Trophoblast cell (in vitro differentiated cells and primary cell): ENCODE measurements at regions not wholly inside any gene's neighbourhood (a gene's known extent, or its start where the extent isn't known, plus 50 kb on each side); places are given as distances from the start of the nearest gene placed in this dataset.

Source experiments
- DNase-seq, 2 donors: peaks; one replicate each; pipeline ENCODE4 v3.0.0-alpha.2; 2016
- H2AFZ ChIP-seq: 2 replicates; pipeline ENCODE4 v1.6.1; 2013; ENCODE audit warnings: low read length, moderate library complexity, mild to moderate bottlenecking; ENCODE audit not compliant: insufficient read depth, poor library complexity
- H2AK5ac ChIP-seq: 2 replicates; pipeline ENCODE4 v1.6.1; 2013; ENCODE audit warnings: mild to moderate bottlenecking, low read length
- H2BK120ac ChIP-seq: 2 replicates; pipeline ENCODE4 v1.6.1; 2013; ENCODE audit warnings: low read length, mild to moderate bottlenecking, moderate library complexity; ENCODE audit not compliant: insufficient read depth, poor library complexity
- H2BK12ac ChIP-seq: 2 replicates; pipeline ENCODE4 v1.6.1; 2013; ENCODE audit warnings: mild to moderate bottlenecking, low read length, moderate library complexity
- H2BK5ac ChIP-seq: 2 replicates; pipeline ENCODE4 v1.6.1; 2013; ENCODE audit warnings: low read length, low read depth, moderate library complexity, mild to moderate bottlenecking; ENCODE audit not compliant: poor library complexity
- H3K14ac ChIP-seq: 2 replicates; pipeline ENCODE4 v1.6.1; 2013; ENCODE audit warnings: mild to moderate bottlenecking, low read length
- H3K18ac ChIP-seq: 2 replicates; pipeline ENCODE4 v1.6.1; 2013; ENCODE audit warnings: mild to moderate bottlenecking, low read length
- H3K23ac ChIP-seq: 2 replicates; pipeline ENCODE4 v1.6.1; 2013; ENCODE audit warnings: low read length
- H3K27ac ChIP-seq: 2 replicates; pipeline ENCODE4 v1.5.1; 2013; ENCODE audit warnings: low read depth, mild to moderate bottlenecking, inconsistent platforms, low read length, moderate library complexity
- H3K27me3 ChIP-seq: 2 replicates; pipeline ENCODE4 v1.6.1; 2013; ENCODE audit warnings: inconsistent platforms, mild to moderate bottlenecking, low read length, moderate library complexity; ENCODE audit not compliant: insufficient read depth
- H3K36me3 ChIP-seq, 2 experiments: 1 replicate in 1 of 2; 2 replicates in 1 of 2; pipeline ENCODE4 v1.6.1; 2013; ENCODE audit warnings: low read length in 2 of 2, mild to moderate bottlenecking in 2 of 2, moderate library complexity in 1 of 2; ENCODE audit not compliant: insufficient read depth in 2 of 2, control insufficient read depth in 1 of 2
- H3K4ac ChIP-seq: 2 replicates; pipeline ENCODE4 v1.6.1; 2013; ENCODE audit warnings: low read depth, mild to moderate bottlenecking, low read length, moderate library complexity
- H3K4me1 ChIP-seq, 2 experiments: 1 replicate in 1 of 2; 2 replicates in 1 of 2; pipeline ENCODE4 v1.6.1; 2013; ENCODE audit warnings: low read length in 2 of 2, mild to moderate bottlenecking in 2 of 2, moderate library complexity in 1 of 2; ENCODE audit not compliant: insufficient read depth in 2 of 2, control insufficient read depth in 1 of 2
- H3K4me2 ChIP-seq: 2 replicates; pipeline ENCODE4 v1.6.1; 2013; ENCODE audit warnings: inconsistent platforms, mild to moderate bottlenecking, low read length, moderate library complexity
- H3K4me3 ChIP-seq: 2 replicates; pipeline ENCODE4 v1.5.1; 2013; ENCODE audit warnings: mild to moderate bottlenecking, low read depth, low read length, inconsistent platforms
- H3K79me1 ChIP-seq: one replicate; pipeline ENCODE4 v1.6.1; 2013; ENCODE audit warnings: low read length
- H3K79me2 ChIP-seq: 2 replicates; pipeline ENCODE4 v1.6.1; 2013; ENCODE audit warnings: low read length, mild to moderate bottlenecking; ENCODE audit not compliant: control insufficient read depth, insufficient read depth, poor library complexity
- H3K9ac ChIP-seq: 2 replicates; pipeline ENCODE4 v1.6.1; 2013; ENCODE audit warnings: mild to moderate bottlenecking, low read length
- H3K9me3 ChIP-seq: 2 replicates; pipeline ENCODE4 v1.6.1; 2013; ENCODE audit warnings: low read depth, mild to moderate bottlenecking, control low read depth, inconsistent platforms, low read length; ENCODE audit not compliant: insufficient read depth
- H4K12ac ChIP-seq: 2 replicates; pipeline ENCODE4 v1.6.1; 2013; ENCODE audit warnings: low read depth, mild to moderate bottlenecking, low read length, moderate library complexity
- H4K8ac ChIP-seq: 2 replicates; pipeline ENCODE4 v1.6.1; 2013; ENCODE audit warnings: low read depth, mild to moderate bottlenecking, low read length, moderate library complexity
- H4K91ac ChIP-seq: one replicate; pipeline ENCODE4 v1.6.1; 2013; ENCODE audit warnings: low read depth, mild to moderate bottlenecking, low read length, moderate library complexity
- WGBS: extraction: QIAGEN DNeasy Blood & Tissue Kit; methylation state at CpG from one replicate; pipeline ENCODE4 v1.1.7; 2013; ENCODE audit warnings: missing lambda C conversion rate; ENCODE audit not compliant: insufficient read length, insufficient coverage; ENCODE audit errors: extremely low coverage; 5-methylcytosine and 5-hydroxymethylcytosine counted together

DNA sequence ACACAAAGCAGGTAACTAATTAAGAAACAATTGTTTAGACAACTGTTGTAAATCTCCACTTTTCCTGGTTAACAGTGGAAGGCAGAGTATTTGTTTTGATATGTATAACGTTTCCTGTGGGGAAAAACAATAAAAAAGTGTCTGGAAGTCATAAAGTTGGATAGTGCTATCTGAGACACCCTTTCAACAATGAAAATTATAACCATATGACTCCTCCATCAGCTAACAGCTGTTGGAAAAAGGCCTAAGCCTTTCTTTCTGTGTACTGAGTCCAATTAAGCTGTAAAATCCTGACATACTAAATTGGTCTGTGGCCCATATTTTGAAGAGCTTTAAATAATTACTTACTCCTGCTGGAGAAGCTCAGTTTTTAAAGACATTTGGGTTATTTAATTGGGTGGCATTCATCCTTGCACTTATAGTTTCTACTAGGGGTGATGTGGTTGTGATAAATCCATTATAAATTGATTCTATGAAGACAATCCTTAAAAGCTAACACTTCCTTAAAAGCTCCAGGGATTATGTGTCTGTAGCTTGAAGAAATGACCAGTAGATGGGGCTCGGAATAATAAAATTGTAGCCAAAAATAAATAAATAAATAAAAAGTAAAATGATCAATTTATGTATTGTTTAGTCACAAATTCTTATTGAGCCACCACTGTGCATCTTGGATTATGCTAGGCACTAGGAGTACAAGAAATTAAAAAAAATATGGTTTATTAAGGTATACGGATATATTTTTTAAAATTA, 698.1 kb upstream of the NXPH2 start:
- Histone ChIP-seq H3K9me3 (no peaks in the 10 kb centered on the region), H2BK5ac (no peak overlapping the region), H3K4me2 (no peak overlapping the region), H2AK5ac (no peak overlapping the region), H3K4ac (no peak overlapping the region), H4K91ac (no peak overlapping the region), H2BK120ac (no peak overlapping the region), H3K36me3 (no peaks in the 10 kb centered on the region), H3K79me2 (no peaks in the 10 kb centered on the region), H3K9ac (no peak overlapping the region), H4K12ac (no peak overlapping the region), H3K4me3 (no peak overlapping the region), H3K27me3 (no peaks in the 10 kb centered on the region), H4K8ac (no peak overlapping the region), H3K27ac (no peak overlapping the region), H3K14ac (no peak overlapping the region), H3K79me1 (no peaks in the 10 kb centered on the region), H3K4me1 (no peaks in the 10 kb centered on the region), H3K18ac (no peak overlapping the region), H3K23ac (no peak overlapping the region), H2BK12ac (no peak overlapping the region), H2AFZ (no peak overlapping the region)
- no peak for DNase-seq
- 100% methylated on average over 1 of the region's 3 CpGs for WGBS

DNA sequence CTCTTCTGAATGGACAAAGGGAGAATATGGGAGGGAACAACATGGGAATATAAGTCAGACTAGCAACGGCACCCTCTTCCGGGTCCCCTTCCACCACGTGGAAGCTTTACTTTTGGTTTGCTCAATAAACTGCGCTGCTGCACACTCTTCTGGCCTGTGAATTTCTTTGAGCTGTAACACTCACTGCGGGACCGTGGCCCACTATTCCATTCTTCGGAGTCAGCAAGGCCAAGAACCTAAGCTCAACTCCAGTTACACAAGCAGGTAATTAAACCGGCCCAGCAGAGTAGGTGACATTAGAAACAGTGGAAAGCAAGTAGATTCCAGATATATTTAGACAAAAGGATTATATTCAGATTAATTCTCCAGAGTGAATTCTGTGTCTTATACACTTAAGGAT, 697.4 kb upstream of the NXPH2 start:
- Histone ChIP-seq H3K4me2 (no peak overlapping the region), H4K8ac (no peak overlapping the region), H3K36me3 (no peaks in the 10 kb centered on the region), H3K23ac (no peak overlapping the region), H3K9me3 (no peaks in the 10 kb centered on the region), H4K91ac (no peak overlapping the region), H3K18ac (no peak overlapping the region), H3K79me1 (no peaks in the 10 kb centered on the region), H3K79me2 (no peaks in the 10 kb centered on the region), H2AFZ (no peak overlapping the region), H3K14ac (no peak overlapping the region), H2BK120ac (no peak overlapping the region), H3K4ac (no peak overlapping the region), H3K9ac (no peak overlapping the region), H2BK5ac (no peak overlapping the region), H4K12ac (no peak overlapping the region), H3K27ac (no peak overlapping the region), H3K27me3 (no peaks in the 10 kb centered on the region), H3K4me3 (no peak overlapping the region), H2BK12ac (no peak overlapping the region), H3K4me1 (no peaks in the 10 kb centered on the region), H2AK5ac (no peak overlapping the region)
- DNase-seq: no peak
- no CpG with 5 or more reads among the region's 8 CpGs for WGBS

GRCh38 chr2:139469985-139470384, 689.8 kb upstream of the NXPH2 start:
- Histone ChIP-seq H2BK5ac (no peak overlapping the region), H3K9me3 (no peaks in the 10 kb centered on the region), H2AK5ac (no peak overlapping the region), H2AFZ (no peak overlapping the region), H3K4ac (no peak overlapping the region), H3K27me3 (no peaks in the 10 kb centered on the region), H3K23ac (no peak overlapping the region), H4K91ac (no peak overlapping the region), H2BK120ac (no peak overlapping the region), H3K4me3 (no peak overlapping the region), H3K4me1 (no peaks in the 10 kb centered on the region), H3K18ac (no peak overlapping the region), H4K8ac (no peak overlapping the region), H2BK12ac (no peak overlapping the region), H3K79me2 (no peaks in the 10 kb centered on the region), H3K14ac (no peak overlapping the region), H3K27ac (no peak overlapping the region), H3K4me2 (no peak overlapping the region), H3K36me3 (no peaks in the 10 kb centered on the region), H3K9ac (no peak overlapping the region), H4K12ac (no peak overlapping the region), H3K79me1 (no peaks in the 10 kb centered on the region)
- WGBS: no CpG with 5 or more reads among the region's 1 CpG
- no peak for DNase-seq

DNA sequence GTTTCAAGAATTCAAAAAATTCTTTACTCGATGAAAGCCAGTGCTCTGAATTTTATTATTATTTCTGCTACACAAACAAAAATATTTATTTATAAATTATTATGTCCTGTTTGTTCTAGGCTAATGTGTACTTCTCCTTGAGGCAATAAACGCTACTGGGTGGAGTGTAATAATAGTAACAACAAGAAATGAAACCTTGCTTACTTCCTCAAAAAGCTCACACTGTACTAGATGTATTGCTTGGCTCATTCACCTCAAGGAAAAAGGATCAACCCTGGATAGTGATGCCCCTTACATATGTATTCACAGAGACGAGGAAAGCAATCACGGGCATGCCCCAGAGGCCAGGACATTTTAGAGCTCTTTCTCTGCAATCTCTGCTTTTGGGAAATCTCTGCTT, 685.6 kb upstream of the NXPH2 start:
- Histone ChIP-seq H3K79me1 (no peaks in the 10 kb centered on the region), H3K9ac (no peak overlapping the region), H2BK12ac (no peak overlapping the region), H4K8ac (no peak overlapping the region), H3K23ac (no peak overlapping the region), H3K4me1 (no peaks in the 10 kb centered on the region), H3K18ac (no peak overlapping the region), H3K4me2 (no peak overlapping the region), H3K36me3 (no peaks in the 10 kb centered on the region), H3K14ac (no peak overlapping the region), H2BK120ac (no peak overlapping the region), H3K4ac (no peak overlapping the region), H4K12ac (no peak overlapping the region), H3K27me3 (no peaks in the 10 kb centered on the region), H3K79me2 (no peaks in the 10 kb centered on the region), H2AK5ac (no peak overlapping the region), H3K4me3 (no peak overlapping the region), H3K27ac (no peak overlapping the region), H4K91ac (no peak overlapping the region), H3K9me3 (no peaks in the 10 kb centered on the region), H2BK5ac (no peak overlapping the region), H2AFZ (no peak overlapping the region)
- DNase-seq: no peak
- WGBS: no CpG with 5 or more reads among the region's 4 CpGs
